ENCODE measurements at regions not wholly inside any gene's neighbourhood (a gene's known extent, or its start where the extent isn't known, plus 50 kb on each side); places are given as distances from the start of the nearest gene placed in this dataset.
"Not testable (repeated sequence)": the region's sequence is repeated elsewhere in the genome, so short reads cannot be mapped to it uniquely, and the experiment has no call there.

GRCh38 chr16:13336907-13337881 is 435.8 kb downstream of the SHISA9 start:
- not testable (repeated sequence) for DNase-seq

- DNase-seq: no peak
These were observed 436.6 kb downstream of the SHISA9 start for GRCh38 chr16:13338044-13338443.

GRCh38 chr16:13342675-13343074 is 441.3 kb downstream of the SHISA9 start:
- DNase-seq: no peak

DNA sequence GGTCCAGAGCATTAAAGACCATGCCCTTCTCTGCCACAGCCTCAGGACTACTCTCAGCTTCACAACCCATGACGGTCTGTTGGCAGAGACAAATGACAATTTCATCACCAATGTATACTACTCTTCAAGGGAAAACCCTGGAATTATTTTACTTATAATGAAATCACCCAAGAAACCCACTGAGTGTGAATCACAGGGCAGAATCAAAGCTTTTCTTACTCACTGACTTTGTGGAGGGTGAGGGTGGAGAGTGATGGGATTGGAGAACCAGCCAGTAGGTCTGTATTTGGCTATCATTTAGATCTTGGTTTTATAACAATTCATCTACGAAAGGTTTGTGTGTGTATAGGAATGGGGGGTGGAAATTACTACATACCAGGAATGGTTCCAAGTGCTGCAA is 442.6 kb downstream of the SHISA9 start:
- no peak for DNase-seq

DNA sequence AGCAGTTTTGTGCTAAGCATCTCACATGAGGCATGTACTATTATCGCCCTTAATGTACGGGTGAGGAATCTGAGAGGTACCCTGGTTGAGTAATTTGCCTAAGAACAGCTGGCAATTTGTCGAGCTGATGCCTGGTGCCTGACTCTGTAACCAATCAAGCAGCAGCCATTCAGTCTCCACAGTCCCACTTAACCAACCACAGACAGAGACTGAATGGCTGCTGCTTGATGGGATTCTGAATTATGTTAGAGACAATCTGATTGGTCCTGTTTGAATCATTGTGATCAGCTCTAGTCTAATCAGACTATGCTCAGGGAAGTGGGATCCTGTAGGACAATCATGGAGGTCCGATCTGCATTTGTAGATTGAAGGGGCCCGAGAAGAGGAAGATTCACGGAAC is 447.0 kb downstream of the SHISA9 start:
- DNase-seq: no peak

DNA sequence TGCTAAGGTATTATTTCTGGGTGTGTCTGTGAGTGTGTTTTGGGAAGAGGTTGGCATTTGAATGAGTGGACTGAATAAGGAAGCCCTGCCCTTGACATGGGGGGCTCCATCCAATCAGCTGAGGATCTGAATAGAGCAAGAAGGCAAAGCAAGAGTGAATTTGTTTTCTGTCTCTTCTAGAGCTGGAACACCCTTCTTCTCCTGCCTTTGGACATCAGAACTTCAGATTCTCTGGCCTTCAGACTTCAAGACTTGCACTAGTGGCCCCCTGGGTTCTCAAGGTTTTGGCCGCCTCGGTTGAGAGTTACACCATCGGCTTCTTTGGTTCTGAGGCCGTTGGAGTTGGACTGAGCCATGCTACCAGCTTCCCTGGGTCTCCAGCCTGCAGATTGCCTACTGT is 448.6 kb downstream of the SHISA9 start:
- no peak for DNase-seq

DNA sequence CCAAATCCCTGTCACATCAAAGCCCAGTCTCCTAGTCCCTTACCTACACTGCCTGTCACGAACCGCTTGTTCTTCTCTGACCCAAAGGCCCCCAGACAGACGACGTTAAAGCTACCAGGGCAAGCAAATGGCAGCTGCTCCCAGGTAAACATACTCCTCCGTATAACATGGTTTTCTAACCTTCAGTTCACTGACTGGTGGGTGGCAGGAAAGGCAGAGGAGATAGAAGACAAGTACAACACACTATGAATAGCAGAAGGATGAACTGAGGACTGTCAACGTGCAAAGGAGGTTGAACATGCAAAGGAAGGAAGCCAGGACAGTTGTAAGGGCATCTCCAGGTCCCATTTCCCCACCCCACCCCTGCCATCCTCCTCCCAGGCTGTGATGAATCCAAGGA is 449.8 kb downstream of the SHISA9 start:
- DNase-seq: no peak

DNA sequence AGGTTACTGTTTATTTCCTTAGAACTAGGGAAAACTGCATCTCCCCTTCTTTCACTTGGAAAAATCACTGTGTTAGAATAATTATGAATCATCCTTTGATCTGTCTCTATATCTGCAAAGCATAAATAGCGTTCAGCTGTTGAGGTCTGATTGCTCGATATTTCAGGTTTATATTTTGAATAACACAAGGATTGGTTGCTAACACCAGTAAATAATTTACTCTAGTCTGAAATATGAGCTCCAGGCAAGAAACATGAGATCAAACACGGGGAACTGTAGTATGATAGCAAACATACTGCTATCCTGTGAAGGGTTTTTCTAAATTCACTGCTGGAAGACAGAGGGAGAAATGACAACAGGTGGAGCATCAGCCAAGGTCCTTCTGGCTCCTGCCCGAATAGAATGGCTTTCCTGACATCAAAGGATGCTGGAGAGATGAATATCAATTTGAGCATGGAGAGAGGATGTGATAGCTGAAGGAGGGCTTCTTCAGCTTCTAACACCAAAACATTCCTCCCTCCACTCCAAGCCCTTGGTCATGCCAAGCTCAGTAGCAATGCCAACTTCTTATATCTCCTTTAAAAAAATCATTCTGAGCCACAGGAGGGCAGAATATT is 450.3 kb downstream of the SHISA9 start:
- no peak for DNase-seq

- DNase-seq: not testable (repeated sequence)
These were observed 451.4 kb downstream of the SHISA9 start for GRCh38 chr16:13352796-13353195.

GRCh38 chr16:13357842-13358241 is 456.4 kb downstream of the SHISA9 start:
- DNase-seq: not testable (repeated sequence)

GRCh38 chr16:13359835-13360234 is 458.4 kb downstream of the SHISA9 start:
- DNase-seq: no peak

- no peak for DNase-seq
These were observed 471.0 kb downstream of the SHISA9 start for GRCh38 chr16:13372421-13372820.

DNA sequence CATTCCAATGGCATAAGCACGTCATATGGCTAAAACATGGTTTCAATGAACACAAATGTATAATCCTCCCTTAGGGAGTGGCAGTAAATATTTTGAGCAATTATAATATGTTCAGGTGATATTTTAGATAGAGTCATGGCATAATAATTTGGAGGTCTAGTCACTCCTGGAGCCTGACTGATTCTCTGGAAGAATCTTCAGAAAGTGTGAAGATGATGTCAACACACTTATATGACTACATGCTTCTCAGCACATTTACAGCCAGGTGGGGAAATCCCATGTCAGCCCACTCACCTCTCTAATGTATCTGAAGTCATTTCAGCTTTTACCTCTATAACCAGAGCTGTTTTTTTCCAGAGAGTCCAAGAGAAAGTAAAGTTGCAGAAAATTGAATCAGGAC is 474.8 kb downstream of the SHISA9 start:
- no peak for DNase-seq

DNA sequence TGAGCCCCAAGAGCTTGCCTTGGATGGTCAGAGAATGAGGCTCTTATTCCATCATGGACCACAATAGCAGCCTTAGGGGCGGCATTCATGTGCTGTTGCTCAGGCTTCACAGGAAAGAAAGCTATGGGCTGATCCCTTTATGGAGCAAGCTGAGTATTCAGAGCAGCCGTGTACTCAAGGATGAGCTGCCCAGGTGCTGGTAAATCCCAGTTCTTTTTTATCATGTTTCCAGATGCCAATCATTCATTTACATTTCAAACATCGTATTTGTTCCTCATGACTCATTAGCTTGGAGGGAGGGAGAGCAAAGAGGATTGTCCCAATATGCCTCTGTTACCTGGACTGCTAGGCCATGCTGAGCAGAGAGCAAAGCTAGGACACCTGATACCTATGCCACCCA is 475.7 kb downstream of the SHISA9 start:
- DNase-seq: no peak

- no peak for DNase-seq
These were observed 476.8 kb downstream of the SHISA9 start for GRCh38 chr16:13378151-13378550.

GRCh38 chr16:13379266-13379665 is 477.9 kb downstream of the SHISA9 start:
- DNase-seq: no peak

GRCh38 chr16:13385156-13386040 is 484.0 kb downstream of the SHISA9 start:
- not testable (repeated sequence) for DNase-seq

- DNase-seq: no peak
These were observed 488.9 kb downstream of the SHISA9 start for GRCh38 chr16:13390093-13390985.

DNA sequence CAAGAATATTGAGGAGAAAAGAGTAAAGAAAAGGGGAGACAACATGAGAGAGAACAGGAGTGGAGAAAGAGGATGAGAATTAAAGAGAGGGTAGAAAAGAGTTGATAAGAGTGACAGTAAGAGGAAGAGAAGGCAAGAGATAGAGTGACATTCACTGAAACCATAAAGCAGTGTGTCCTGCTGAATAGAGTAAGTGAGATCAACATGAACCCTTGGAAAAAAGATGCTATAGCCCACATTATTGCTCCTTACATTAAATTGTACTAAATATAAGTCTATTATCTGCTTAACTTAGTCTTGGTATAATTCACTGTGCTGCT is 489.5 kb downstream of the SHISA9 start:
- DNase-seq: no peak

- no peak for DNase-seq
These were observed 489.9 kb downstream of the SHISA9 start for GRCh38 chr16:13391337-13391736.

DNA sequence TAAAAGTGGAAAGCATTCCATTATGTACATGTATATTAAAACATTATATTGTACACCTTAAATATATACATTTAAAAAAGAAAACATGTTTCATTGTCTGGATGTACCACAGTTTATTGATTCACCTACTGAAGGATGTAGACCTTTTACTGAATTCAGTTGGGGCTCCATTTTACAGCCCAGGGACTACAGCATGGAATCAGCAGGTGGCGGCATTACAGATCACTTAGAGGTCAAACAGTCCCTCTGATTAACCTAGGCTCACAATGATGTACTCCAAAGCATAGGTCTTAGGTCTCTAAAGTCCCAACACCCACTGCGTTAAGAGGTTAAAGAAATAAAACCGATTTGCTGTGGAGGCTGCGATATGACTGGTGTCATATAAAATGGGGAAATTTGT is 490.9 kb downstream of the SHISA9 start:
- no peak for DNase-seq

GRCh38 chr16:13393816-13394215 is 492.4 kb downstream of the SHISA9 start:
- DNase-seq: no peak
